Activated T-helper 2 cell treated with anti-CD3 and anti-CD28 coated beads, Interferon-gamma antibody, Interleukin-2, Interleukin-4, amounts not matched to agents 10 μg/mL and 5 μg/mL and 100 μg/mL, durations not matched to agents 14 hours and 24 hours and 36 hours (primary cell): ENCODE measurements at regions not wholly inside any gene's neighbourhood (a gene's known extent, or its start where the extent isn't known, plus 50 kb on each side); places are given as distances from the start of the nearest gene placed in this dataset.
"Not testable (repeated sequence)": the region's sequence is repeated elsewhere in the genome, so short reads cannot be mapped to it uniquely, and the experiment has no call there.

Experiments
- DNase-seq: peaks from one replicate; pipeline ENCODE4 v3.0.0; 2021; ENCODE audit warnings: low spot score
- H3K27ac Mint-ChIP-seq: one replicate; pipeline ENCODE4 v1.8.0; 2021; ENCODE audit warnings: mixed read lengths
- H3K27me3 Mint-ChIP-seq: one replicate; pipeline ENCODE4 v1.8.0; 2021; ENCODE audit warnings: low read depth, mixed read lengths
- H3K36me3 Mint-ChIP-seq: one replicate; pipeline ENCODE4 v1.8.0; 2021; ENCODE audit warnings: low read depth, mixed read lengths
- H3K4me1 Mint-ChIP-seq: one replicate; pipeline ENCODE4 v1.8.0; 2021; ENCODE audit warnings: low read depth, mixed read lengths
- H3K4me3 Mint-ChIP-seq: one replicate; pipeline ENCODE4 v1.8.0; 2021; ENCODE audit warnings: low read depth, mild to moderate bottlenecking, moderate library complexity, mixed read lengths
- H3K9me3 Mint-ChIP-seq: one replicate; pipeline ENCODE4 v1.8.0; 2021; ENCODE audit warnings: mixed read lengths
- intact Hi-C: fragments of 100-400 bp; cut with micrococcal nuclease; formaldehyde crosslinking; loops from one replicate; pipeline ENCODE4 v1.15.1; 2023

DNA sequence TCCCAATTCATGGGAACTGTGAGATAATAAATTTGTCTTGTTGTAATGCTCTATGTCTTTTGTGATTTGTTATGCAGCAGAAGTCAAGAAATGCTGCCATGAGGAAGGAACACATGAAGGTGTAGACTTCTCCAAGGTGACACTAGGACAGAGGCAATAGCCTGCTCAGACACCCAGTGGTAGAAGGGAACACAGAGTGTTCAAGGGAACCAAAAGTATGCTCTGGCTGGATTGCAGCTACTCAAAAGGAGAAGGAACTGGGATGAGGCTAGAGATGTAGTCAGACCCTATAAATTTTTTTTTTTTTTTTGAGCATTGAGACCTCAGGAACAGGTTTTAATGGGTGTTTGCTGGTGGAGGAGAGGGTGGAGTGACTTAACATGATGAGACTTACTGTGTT is 232.5 kb downstream of the PARP8 start:
- Mint-ChIP-seq H3K27me3 (peaks cover 2% of the 10 kb centered on the region), H3K9me3 (no peaks in the 10 kb centered on the region), H3K36me3 (no peaks in the 10 kb centered on the region), H3K4me3 (no peak overlapping the region), H3K4me1 (no peaks in the 10 kb centered on the region), H3K27ac (no peak overlapping the region)
- no peak for DNase-seq
- intact Hi-C loops, result no loop called here

DNA sequence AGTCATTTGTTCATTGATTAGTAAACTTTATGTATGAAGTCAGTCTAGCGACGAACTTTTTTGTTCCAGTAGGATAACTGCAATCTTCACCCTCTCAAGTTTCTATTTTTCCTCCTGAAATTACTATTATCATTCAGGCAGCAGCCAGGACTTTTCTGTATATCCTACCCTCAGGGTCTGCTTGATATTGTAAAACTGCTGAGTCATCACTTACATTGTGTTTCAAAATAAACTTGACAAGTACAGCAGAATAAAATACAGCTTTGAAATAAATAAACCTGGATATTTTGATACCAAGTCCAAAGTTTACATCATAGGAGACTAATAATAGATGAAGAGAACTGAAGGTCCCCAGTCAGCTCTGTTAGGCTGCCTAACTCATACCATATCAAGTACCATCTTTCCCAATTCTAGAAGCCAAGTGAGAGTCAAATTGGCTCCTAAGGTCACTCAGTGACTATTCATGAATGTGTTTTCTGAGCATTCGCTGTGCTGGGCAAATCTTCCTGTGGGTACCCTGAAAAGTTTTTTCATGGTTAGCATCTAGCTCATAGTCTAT is 234.6 kb downstream of the PARP8 start:
- Mint-ChIP-seq H3K27ac (no peak overlapping the region), H3K27me3 (peaks cover 2% of the 10 kb centered on the region), H3K4me3 (no peak overlapping the region), H3K36me3 (no peaks in the 10 kb centered on the region), H3K9me3 (no peaks in the 10 kb centered on the region), H3K4me1 (no peaks in the 10 kb centered on the region)
- no peak for DNase-seq
- intact Hi-C loops, result no loop called here

DNA sequence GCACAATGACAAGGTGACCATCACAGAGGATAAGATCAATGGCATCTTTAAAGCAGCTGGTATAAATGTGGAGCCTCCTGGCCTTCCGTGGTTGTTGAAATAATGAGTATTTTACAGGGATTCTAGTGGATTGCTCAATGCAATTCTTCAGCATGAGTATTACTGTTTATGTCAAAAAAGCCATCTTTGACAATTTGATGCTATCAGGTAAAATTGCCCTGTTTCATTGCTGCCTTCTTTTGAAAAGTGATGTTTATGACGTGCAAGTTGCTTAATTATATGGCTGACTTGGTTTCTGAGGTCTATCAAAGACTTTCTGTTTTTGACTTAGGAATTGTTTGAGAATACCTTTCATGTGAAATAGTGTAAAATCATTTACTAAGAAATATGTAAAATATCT is 237.2 kb downstream of the PARP8 start:
- Mint-ChIP-seq H3K4me3 (no peak overlapping the region), H3K36me3 (no peaks in the 10 kb centered on the region), H3K27ac (no peak overlapping the region), H3K4me1 (no peaks in the 10 kb centered on the region), H3K27me3 (no peaks in the 10 kb centered on the region), H3K9me3 (no peaks in the 10 kb centered on the region)
- DNase-seq, result no peak
- intact Hi-C loops, result no loop called here

DNA sequence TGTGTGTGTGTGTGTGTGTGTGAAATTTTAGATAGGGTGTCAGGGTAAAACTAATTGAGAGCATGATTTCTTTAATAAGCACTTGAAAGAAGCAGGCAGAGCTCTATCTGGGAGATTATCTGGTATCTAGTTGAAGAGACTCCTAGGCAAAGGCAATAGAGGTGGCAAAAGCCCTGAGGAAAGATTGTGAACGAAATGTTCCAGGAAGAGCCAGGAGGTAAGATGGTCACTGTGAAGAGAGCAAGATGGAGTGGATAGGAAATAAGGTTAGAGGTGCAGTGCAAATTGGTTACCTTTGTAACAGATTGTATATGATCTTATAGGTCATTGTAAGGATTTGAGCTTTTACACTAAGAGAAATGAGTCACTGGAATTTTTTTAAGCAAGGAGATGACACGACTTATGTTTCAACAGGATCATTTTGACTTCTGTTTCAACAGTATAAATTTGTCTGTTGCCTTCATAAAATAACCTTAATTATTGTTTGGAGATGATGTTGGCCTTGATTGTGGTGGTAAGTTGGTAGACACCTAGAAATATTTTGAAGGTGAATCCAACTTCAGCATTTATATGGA is 239.6 kb downstream of the PARP8 start:
- intact Hi-C loops, result no loop called here
- Mint-ChIP-seq H3K4me3 (no peak overlapping the region), H3K36me3 (no peaks in the 10 kb centered on the region)

DNA sequence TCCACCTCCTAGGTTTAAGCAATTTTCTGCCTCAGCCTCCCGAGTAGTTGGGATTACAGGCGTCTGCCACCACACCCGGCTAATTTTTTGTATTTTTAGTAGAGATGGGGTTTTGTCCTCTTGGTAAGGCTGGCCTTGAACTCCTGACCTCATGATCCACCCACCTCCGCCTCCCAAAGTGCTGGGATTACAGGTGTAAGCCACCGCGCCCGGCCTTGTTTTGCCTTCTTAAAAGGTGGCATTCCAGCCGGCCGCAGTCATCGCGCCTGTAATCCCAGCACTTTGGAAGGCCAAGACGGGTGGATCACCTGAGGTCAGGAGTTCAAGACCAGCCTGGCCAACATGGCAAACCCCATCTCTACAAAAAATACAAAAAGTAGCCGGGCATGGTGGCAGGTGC is 253.7 kb downstream of the PARP8 start:
- H3K9me3 Mint-ChIP-seq, intact Hi-C loops, H3K27ac Mint-ChIP-seq, H3K4me1 Mint-ChIP-seq, H3K4me3 Mint-ChIP-seq, H3K27me3 Mint-ChIP-seq, H3K36me3 Mint-ChIP-seq, DNase-seq: not testable (repeated sequence)

More for the DNA sequence above, 239.6 kb downstream of the PARP8 start:
- H3K9me3 Mint-ChIP-seq, result no peaks in the 10 kb centered on the region
- no peaks in the 10 kb centered on the region for H3K27me3 Mint-ChIP-seq
- no peak overlapping the region for H3K27ac Mint-ChIP-seq
- DNase-seq, result no peak
- H3K4me1 Mint-ChIP-seq, result no peaks in the 10 kb centered on the region

DNA sequence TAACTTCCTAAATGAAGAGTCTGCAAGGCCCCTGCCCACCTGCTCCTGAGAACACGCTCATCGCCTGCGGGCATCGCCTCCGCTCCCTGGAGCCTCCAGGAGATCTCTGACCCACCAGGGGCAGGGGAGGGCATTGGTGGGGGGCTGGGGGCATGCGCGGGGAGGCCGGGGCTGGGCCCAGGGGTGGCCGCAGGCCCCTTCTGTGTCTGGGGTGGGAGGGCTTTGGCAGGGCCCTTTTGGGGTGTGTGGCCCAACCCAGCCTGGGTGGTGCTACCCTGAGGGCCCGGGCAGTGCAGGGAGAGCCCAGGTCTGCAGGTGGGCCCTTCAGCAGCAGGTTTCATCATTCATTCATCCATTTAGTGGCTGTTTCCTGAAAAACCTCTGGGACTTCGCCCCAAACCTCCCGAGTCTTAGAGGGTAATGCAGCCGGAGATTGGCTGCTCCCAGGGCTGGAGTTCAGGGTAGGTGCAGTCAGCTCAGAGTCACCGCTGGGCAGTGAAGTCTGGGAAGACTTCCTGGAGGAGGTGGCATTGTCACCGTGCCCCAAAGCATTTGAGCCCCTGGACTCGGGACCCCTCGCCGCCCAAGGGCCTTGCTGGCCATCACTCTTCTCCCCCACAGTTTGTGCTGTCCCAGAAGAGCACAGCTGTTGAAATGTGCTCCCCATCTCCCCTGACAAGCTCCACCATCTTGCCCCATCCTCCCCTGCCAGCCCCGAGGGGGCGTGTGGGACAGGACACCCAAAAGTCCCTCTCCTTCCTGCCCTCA is 255.1 kb downstream of the PARP8 start:
- intact Hi-C loops, result no loop called here

DNA sequence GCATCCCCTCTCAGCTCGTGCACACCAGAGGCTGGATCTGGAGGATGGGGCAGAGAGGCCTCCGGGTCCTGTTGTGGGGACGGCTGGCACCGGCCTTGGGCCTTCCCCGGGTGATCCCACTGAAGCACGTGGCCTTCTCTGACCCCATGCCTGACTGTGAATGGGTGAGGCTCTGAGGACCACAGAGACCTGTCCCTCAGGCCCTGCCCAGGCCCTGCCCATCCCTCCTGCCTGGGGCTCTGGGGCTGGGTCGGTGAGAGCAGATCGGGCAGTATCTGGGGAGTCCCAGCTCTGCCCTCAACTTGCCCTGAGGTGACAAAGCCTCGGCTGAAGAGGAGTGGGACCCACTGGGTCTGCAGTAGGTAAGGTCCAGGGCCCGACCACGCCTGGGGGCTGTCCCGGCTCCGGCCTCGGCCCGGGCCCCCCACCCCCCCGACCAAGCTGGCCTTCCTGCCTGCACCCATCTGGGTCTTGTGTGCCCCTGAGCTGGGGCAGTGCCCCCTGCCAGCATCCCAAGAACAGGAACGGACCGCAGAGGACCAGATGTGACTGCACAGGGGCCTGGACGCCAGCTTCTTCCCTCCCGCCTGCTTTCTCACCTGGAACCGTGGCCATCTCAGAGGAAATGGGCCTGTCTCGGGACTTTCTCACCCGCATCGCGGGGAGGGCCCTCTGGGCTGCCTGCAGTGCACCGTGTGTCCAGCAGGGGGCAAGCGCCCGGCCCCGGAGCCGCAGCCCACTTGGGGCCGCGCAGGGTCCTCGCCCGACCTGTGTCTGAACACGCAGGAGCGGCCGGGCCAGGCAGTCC is 255.9 kb downstream of the PARP8 start:
- DNase-seq, H3K4me3 Mint-ChIP-seq, H3K9me3 Mint-ChIP-seq, H3K36me3 Mint-ChIP-seq, intact Hi-C loops, H3K27me3 Mint-ChIP-seq, H3K27ac Mint-ChIP-seq, H3K4me1 Mint-ChIP-seq: not testable (repeated sequence)

More for the DNA sequence above, 255.1 kb downstream of the PARP8 start:
- Mint-ChIP-seq H3K4me3 (no peak overlapping the region), H3K27ac (no peak overlapping the region), H3K36me3 (no peaks in the 10 kb centered on the region), H3K4me1 (no peaks in the 10 kb centered on the region), H3K9me3 (no peaks in the 10 kb centered on the region), H3K27me3 (no peaks in the 10 kb centered on the region)
- DNase-seq, result no peak

DNA sequence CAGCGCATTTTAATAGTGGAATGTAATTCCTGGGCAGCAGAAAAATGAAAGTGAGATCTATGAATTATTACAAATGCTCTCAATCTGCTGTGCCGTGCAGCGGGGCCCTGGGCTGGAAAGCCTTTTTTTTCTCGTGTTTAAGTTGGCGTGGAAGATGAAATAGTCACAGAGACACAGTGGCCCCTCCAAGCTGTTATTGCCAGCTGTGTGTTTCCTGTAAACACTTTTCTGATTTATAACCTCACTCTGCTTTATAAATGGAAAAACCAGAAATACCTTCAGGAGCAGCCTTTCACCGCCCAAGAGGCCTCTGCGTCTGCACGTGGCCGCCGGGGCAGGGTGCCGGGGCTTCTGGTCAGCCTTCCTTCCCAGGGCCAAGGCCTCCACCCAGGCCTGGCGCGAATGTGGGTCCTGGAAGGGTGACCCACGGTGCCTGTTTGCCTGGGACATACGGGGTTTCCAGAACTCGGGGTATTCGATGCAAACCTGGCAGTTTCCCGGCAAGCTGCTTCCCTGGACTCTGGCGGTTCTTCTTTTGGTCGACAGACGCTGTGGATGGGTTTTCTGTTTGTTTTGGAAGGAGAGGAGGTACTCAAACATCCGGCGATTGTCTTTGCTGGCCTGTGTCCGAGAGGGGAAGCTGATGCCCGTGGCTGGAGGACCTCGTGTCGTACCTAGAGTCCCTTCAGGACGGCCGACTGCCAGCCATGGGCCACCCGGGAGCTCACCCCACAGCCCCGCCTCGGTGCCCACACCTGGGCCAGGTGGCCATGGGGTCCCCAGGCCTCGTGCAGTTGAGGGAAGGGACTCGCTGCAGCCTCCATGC is 256.7 kb downstream of the PARP8 start:
- H3K4me1 Mint-ChIP-seq, result no peaks in the 10 kb centered on the region
- DNase-seq, result no peak
- H3K27me3 Mint-ChIP-seq, result no peaks in the 10 kb centered on the region
- H3K9me3 Mint-ChIP-seq, result no peaks in the 10 kb centered on the region
- no peak overlapping the region for H3K27ac Mint-ChIP-seq
- H3K4me3 Mint-ChIP-seq, result no peak overlapping the region
- intact Hi-C loops, result no loop called here
- H3K36me3 Mint-ChIP-seq, result no peaks in the 10 kb centered on the region

DNA sequence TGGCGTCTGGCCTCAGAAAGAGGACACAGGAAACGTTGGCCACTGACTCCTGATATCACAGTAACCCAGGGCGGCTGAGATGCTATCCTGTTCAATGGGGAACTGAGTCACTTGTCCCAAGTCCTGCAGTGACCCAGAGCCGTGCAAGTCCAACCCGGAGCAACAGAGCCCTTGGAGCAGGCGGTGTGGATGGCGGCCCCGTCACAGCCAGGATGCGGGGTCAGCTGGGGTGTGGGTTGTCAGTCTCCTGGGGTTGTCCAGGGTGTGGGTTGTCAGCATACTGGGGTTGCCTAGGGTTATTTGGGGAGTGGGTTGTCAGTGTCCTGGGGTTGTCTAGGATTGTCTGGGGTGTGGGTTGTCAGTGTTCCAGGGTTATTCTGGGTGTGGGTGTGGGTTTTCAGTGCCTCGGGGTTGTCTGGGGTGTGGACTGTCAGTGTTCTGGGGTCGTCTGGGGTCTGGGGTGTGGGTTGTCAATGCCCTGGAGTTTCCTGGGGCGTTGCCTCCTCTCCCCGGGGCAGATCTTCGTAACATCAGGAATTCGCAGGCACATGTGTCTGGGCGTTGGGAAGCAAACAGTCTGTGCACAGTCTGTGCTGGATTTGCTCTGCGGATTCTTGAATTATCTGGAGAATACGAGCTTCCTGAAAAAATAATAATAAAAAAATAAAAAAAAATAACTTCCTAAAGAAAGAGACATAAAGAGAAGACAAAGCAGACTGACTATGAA is 257.5 kb downstream of the PARP8 start:
- no peak for DNase-seq
- intact Hi-C loops, result no loop called here
- H3K9me3 Mint-ChIP-seq, result no peaks in the 10 kb centered on the region
- no peak overlapping the region for H3K27ac Mint-ChIP-seq
- no peaks in the 10 kb centered on the region for H3K4me1 Mint-ChIP-seq
- no peak overlapping the region for H3K4me3 Mint-ChIP-seq
- no peaks in the 10 kb centered on the region for H3K27me3 Mint-ChIP-seq
- no peaks in the 10 kb centered on the region for H3K36me3 Mint-ChIP-seq

DNA sequence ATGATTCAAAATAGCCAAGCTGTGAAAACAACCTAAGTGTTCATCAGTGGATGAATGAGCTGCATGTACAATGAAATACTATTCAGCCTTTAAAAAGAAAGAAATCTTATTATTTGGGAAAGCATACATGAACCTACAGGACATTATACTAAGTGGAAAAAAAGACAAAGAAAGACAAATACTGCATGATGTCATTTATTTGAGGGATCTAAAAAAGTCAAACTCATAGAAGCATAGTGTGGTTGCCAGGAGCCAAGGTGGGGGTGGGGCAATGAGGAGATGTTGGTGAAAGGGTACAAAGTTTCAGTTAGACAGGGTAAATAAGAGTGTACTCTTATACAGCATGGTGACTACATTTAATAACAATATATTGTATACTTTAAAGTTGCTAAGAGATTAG is 261.5 kb downstream of the PARP8 start:
- Mint-ChIP-seq H3K27ac (no peak overlapping the region), H3K4me3 (no peak overlapping the region), H3K27me3 (peaks cover 2% of the 10 kb centered on the region), H3K9me3 (no peaks in the 10 kb centered on the region), H3K36me3 (no peaks in the 10 kb centered on the region), H3K4me1 (no peaks in the 10 kb centered on the region)
- DNase-seq, result no peak
- intact Hi-C loops, result no loop called here

DNA sequence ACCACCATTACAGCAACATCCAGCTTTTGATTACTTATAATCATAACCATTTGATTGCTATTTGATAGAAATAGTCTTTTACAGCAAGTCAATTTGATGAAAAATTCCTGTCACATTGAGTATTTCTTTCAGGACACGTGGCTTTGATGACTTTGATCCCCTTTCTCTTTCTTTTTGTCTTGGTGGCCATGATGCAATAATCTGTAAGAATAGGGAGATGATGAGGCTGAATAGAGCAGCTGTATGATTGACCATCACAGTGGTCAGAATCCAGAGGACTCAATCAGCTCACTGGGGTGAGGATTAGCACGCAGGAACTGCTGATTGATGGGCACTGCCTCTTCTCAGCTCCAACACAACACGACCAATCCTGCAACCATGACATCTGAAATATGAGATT is 262.7 kb downstream of the PARP8 start:
- intact Hi-C loops, result no loop called here
- Mint-ChIP-seq H3K27ac (no peak overlapping the region), H3K9me3 (no peaks in the 10 kb centered on the region), H3K27me3 (peaks cover 2% of the 10 kb centered on the region), H3K4me3 (no peak overlapping the region), H3K4me1 (no peaks in the 10 kb centered on the region), H3K36me3 (no peaks in the 10 kb centered on the region)
- no peak for DNase-seq

DNA sequence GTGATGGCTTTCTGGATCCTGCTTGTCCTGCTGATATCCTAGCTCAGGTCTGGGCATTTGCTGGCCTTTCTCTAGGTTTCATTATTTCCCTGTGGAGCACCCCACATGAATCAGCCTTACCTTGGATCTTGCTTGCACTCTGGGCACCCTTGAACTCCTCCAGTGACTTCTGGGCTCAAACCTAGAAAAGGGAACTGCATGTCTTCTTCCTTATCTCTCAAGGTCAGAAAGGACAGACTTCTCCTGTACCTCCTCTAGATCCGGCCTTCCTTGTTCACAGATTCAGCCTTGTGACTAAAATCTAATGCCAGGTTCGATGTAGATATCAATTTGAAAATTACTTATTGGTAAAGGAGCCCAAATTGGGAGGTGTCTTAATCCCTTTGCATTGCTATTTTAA is 267.9 kb downstream of the PARP8 start:
- no peak for DNase-seq
- H3K4me1 Mint-ChIP-seq, result no peaks in the 10 kb centered on the region
- H3K4me3 Mint-ChIP-seq, result no peak overlapping the region
- peaks cover 2% of the 10 kb centered on the region for H3K27me3 Mint-ChIP-seq
- intact Hi-C loops, result no loop called here
- no peaks in the 10 kb centered on the region for H3K9me3 Mint-ChIP-seq
- no peak overlapping the region for H3K27ac Mint-ChIP-seq
- no peaks in the 10 kb centered on the region for H3K36me3 Mint-ChIP-seq
